DND-41 (cell line): ENCODE measurements at regions not wholly inside any gene's neighbourhood (a gene's known extent, or its start where the extent isn't known, plus 50 kb on each side); places are given as distances from the start of the nearest gene placed in this dataset.

Source experiments
- ATAC-seq: fragments of 200-7000 bp; cut with Tn5 transposase; 3 replicates; pipeline ENCODE4 v1.9.1; 2021; ENCODE audit warnings: low read depth; ENCODE audit not compliant: insufficient read depth
- DNase-seq: peaks from one replicate; pipeline ENCODE4 v3.0.0-alpha.2; 2020
- H2AFZ ChIP-seq: 2 replicates; pipeline ENCODE4 v1.6.0; 2012; ENCODE audit warnings: low read depth, low read length
- H3K27ac ChIP-seq: 2 replicates; pipeline ENCODE4 v1.5.1; 2012; ENCODE audit warnings: low read length, inconsistent platforms
- H3K27me3 ChIP-seq: fragments of 200-600 bp; sonication (generic); 2 replicates; pipeline ENCODE4 v1.6.0; 2012; ENCODE audit warnings: low read length, mild to moderate bottlenecking, inconsistent platforms; ENCODE audit not compliant: insufficient read depth, poor library complexity
- H3K36me3 ChIP-seq: 2 replicates; pipeline ENCODE4 v1.5.1; 2012; ENCODE audit warnings: low read length, inconsistent platforms; ENCODE audit not compliant: insufficient read depth
- H3K4me1 ChIP-seq: 2 replicates; pipeline ENCODE4 v1.5.1; 2012; ENCODE audit warnings: mild to moderate bottlenecking, low read length; ENCODE audit not compliant: insufficient read depth
- H3K4me2 ChIP-seq: 2 replicates; pipeline ENCODE4 v1.6.0; 2012; ENCODE audit warnings: mild to moderate bottlenecking, moderate library complexity, low read length, inconsistent platforms; ENCODE audit not compliant: insufficient read depth
- H3K4me3 ChIP-seq, 2 experiments: fragments of 200-600 bp in 1 of 2; shearing (Covaris generic) in 1 of 2; 2 replicates each; pipeline ENCODE4 v1.5.1; 2012 to 2016; ENCODE audit warnings: inconsistent platforms in 2 of 2, low read length in 2 of 2, mild to moderate bottlenecking in 2 of 2, low read depth in 1 of 2, moderate library complexity in 1 of 2
- H3K79me2 ChIP-seq: 2 replicates; pipeline ENCODE4 v1.6.0; 2012; ENCODE audit warnings: low read length, inconsistent platforms; ENCODE audit not compliant: insufficient read depth
- H3K9ac ChIP-seq: 2 replicates; pipeline ENCODE4 v1.6.0; 2012; ENCODE audit warnings: low read depth, mild to moderate bottlenecking, inconsistent platforms, low read length, moderate library complexity
- H3K9me3 ChIP-seq: 2 replicates; pipeline ENCODE4 v1.5.1; 2012; ENCODE audit warnings: low read length, moderate library complexity, mild to moderate bottlenecking, inconsistent platforms; ENCODE audit not compliant: insufficient read depth, severe bottlenecking
- H4K20me1 ChIP-seq: 2 replicates; pipeline ENCODE4 v1.6.0; 2012; ENCODE audit warnings: low read length; ENCODE audit not compliant: insufficient read depth
- CTCF ChIP-seq: IDR thresholded peaks from 2 replicates; pipeline ENCODE4 v1.5.1; 2012; ENCODE audit warnings: borderline replicate concordance, low read length, moderate library complexity, mild to moderate bottlenecking; ENCODE audit not compliant: poor library complexity, severe bottlenecking; ENCODE audit errors: extremely low read depth
- EZH2 ChIP-seq: IDR thresholded peaks from 3 replicates; pipeline ENCODE4 v1.6.1; 2012; ENCODE audit warnings: borderline replicate concordance, low read depth, mild to moderate bottlenecking, moderate library complexity, low read length, inconsistent platforms; ENCODE audit not compliant: severe bottlenecking

- ATAC-seq, result no peak
- no peak overlapping the region for H3K4me3 ChIP-seq
- TF ChIP-seq CTCF (no peak), EZH2 (no peak)
Measured at GRCh38 chr2:150219861-150220260, 267.6 kb downstream of the RND3 start.

GRCh38 chr2:150215041-150215440 lies 272.4 kb downstream of the RND3 start:
- ATAC-seq, result no peak

More at GRCh38 chr2:150219861-150220260, 267.6 kb downstream of the RND3 start:
- no peaks in the 10 kb centered on the region for H3K36me3 ChIP-seq
- H2AFZ ChIP-seq, result no peak overlapping the region
- no peaks in the 10 kb centered on the region for H3K27me3 ChIP-seq
- H3K9ac ChIP-seq, result no peak overlapping the region
- no peaks in the 10 kb centered on the region for H4K20me1 ChIP-seq
- H3K9me3 ChIP-seq, result no peaks in the 10 kb centered on the region
- DNase-seq, result no peak
- H3K79me2 ChIP-seq, result no peaks in the 10 kb centered on the region
- H3K4me2 ChIP-seq, result no peak overlapping the region
- H3K27ac ChIP-seq, result no peak overlapping the region
- no peaks in the 10 kb centered on the region for H3K4me1 ChIP-seq

GRCh38 chr2:150214626-150215025 lies 272.8 kb downstream of the RND3 start:
- TF ChIP-seq EZH2, result no peak
- TF ChIP-seq CTCF, result no peak
- no peaks in the 10 kb centered on the region for H3K9me3 ChIP-seq
- peaks cover 9% of the 10 kb centered on the region for H3K4me1 ChIP-seq
- H3K79me2 ChIP-seq, result no peaks in the 10 kb centered on the region
- no peak overlapping the region for H3K4me3 ChIP-seq
- H3K36me3 ChIP-seq, result no peaks in the 10 kb centered on the region
- H3K27ac ChIP-seq, result no peak overlapping the region
- H3K4me2 ChIP-seq, result no peak overlapping the region
- DNase-seq, result no peak
- ATAC-seq, result no peak
- no peak overlapping the region for H2AFZ ChIP-seq
- H3K9ac ChIP-seq, result no peak overlapping the region
- no peaks in the 10 kb centered on the region for H3K27me3 ChIP-seq
- no peaks in the 10 kb centered on the region for H4K20me1 ChIP-seq

More at GRCh38 chr2:150215041-150215440, 272.4 kb downstream of the RND3 start:
- Histone ChIP-seq H3K4me2 (no peak overlapping the region), H3K27ac (no peak overlapping the region), H3K4me3 (no peak overlapping the region), H3K36me3 (no peaks in the 10 kb centered on the region), H3K27me3 (no peaks in the 10 kb centered on the region), H3K9me3 (no peaks in the 10 kb centered on the region), H2AFZ (no peak overlapping the region), H3K79me2 (no peaks in the 10 kb centered on the region), H4K20me1 (no peaks in the 10 kb centered on the region), H3K9ac (no peak overlapping the region), H3K4me1 (peaks cover 9% of the 10 kb centered on the region)
- TF ChIP-seq EZH2, result no peak
- no peak for TF ChIP-seq CTCF
- DNase-seq, result no peak

- H2AFZ ChIP-seq, result no peak overlapping the region
- H3K4me3 ChIP-seq, result no peak overlapping the region
- no peaks in the 10 kb centered on the region for H3K36me3 ChIP-seq
- peaks cover 9% of the 10 kb centered on the region for H3K4me1 ChIP-seq
- H3K9ac ChIP-seq, result no peak overlapping the region
- no peaks in the 10 kb centered on the region for H3K79me2 ChIP-seq
- H3K4me2 ChIP-seq, result no peak overlapping the region
- H4K20me1 ChIP-seq, result no peaks in the 10 kb centered on the region
- DNase-seq (no peak), ATAC-seq (no peak)
- TF ChIP-seq EZH2 (no peak), CTCF (no peak)
- no peaks in the 10 kb centered on the region for H3K9me3 ChIP-seq
- no peak overlapping the region for H3K27ac ChIP-seq
- H3K27me3 ChIP-seq, result no peaks in the 10 kb centered on the region
Measured at GRCh38 chr2:150212722-150213171, 274.7 kb downstream of the RND3 start.
